Dendritic cell treated with granulocyte-macrophage colony-stimulating factor and Interleukin-4, amounts not matched to agents 40 ng/mL and 50 ng/mL, for 4 days (primary cell): ENCODE measurements at regions not wholly inside any gene's neighbourhood (a gene's known extent, or its start where the extent isn't known, plus 50 kb on each side); places are given as distances from the start of the nearest gene placed in this dataset.

ENCODE experiments used
- H3K27ac Mint-ChIP-seq: one replicate; pipeline ENCODE4 v1.8.0; 2022; ENCODE audit warnings: mild to moderate bottlenecking, mixed read lengths
- H3K27me3 Mint-ChIP-seq: one replicate; pipeline ENCODE4 v1.8.0; 2022; ENCODE audit warnings: mild to moderate bottlenecking, mixed read lengths
- H3K36me3 Mint-ChIP-seq: one replicate; pipeline ENCODE4 v1.8.0; 2022; ENCODE audit warnings: low read depth, mixed read lengths
- H3K4me1 Mint-ChIP-seq: one replicate; pipeline ENCODE4 v1.8.0; 2022; ENCODE audit warnings: low read depth, mixed read lengths
- H3K4me3 Mint-ChIP-seq: one replicate; pipeline ENCODE4 v1.8.0; 2022; ENCODE audit warnings: mild to moderate bottlenecking, moderate library complexity, mixed read lengths
- H3K9me3 Mint-ChIP-seq: one replicate; pipeline ENCODE4 v1.8.0; 2022; ENCODE audit warnings: mixed read lengths
- intact Hi-C: fragments of 100-400 bp; cut with micrococcal nuclease; formaldehyde crosslinking; loops from one replicate; pipeline ENCODE4 v1.15.0; 2022

DNA sequence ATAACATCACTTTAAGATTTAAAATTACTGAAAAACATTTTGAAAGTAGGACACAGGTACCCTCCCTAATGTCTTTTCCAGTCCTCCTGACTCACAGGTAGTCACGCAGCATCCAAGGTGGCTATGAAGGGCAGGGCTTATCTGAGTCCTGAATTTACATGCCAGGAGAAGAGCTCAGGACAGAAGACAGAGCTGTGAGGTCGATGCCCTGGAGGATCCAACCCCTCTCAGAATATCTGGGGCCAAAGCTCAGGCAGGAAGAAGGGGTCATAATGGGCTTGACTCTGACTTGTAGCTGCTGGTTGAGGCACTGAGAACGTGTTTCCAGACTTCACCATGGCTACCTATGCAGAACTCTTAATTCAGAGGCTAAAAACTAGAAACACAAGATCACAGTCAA is 177.5 kb downstream of the AASDH start:
- Mint-ChIP-seq H3K9me3 (peaks cover 12% of the 10 kb centered on the region), H3K27me3 (no peaks in the 10 kb centered on the region), H3K4me3 (no peak overlapping the region), H3K27ac (no peak overlapping the region), H3K36me3 (no peaks in the 10 kb centered on the region), H3K4me1 (no peaks in the 10 kb centered on the region)
- intact Hi-C loops, result no loop called here

DNA sequence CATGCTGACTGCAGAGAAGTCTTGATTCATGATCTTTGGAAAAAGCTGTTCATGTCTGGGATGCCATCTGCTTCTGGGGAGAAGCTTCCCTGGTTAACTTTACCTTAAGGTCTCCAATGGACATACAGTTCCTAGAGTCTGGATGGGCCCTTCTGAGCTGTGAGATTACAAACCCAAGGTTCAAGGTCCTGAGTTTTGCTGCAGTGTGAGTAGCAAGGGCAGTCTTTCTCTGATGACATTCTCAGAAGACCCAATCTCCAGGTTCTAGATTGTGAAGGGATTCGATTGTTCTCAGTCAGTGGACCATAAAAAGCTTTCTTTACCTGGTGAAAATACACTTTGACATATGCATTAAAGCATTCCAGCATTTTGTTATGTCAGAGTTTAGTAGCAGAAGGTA is 179.2 kb downstream of the AASDH start:
- intact Hi-C loops, result no loop called here

DNA sequence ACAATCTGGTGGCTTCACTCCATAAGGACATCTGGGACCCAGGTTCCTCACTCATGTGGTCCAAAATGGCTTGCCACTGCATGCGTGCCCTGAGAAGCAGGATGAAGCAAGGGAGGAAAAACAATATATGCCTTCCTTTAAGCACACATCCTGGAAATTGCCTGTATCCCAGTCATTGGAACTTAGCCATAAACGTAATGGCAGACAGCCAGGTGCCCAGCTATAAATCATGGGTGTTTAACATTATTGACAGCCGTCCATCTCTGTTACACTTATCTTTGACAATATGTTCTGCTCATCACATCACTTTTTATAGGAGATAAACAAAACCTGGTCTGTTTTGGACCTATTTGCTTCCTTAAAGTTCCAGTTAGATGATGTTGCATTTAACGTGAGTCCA is 181.0 kb downstream of the AASDH start:
- no peak overlapping the region for H3K4me3 Mint-ChIP-seq
- no peaks in the 10 kb centered on the region for H3K36me3 Mint-ChIP-seq
- peaks cover 4% of the 10 kb centered on the region for H3K9me3 Mint-ChIP-seq
- H3K4me1 Mint-ChIP-seq, result no peaks in the 10 kb centered on the region
- H3K27me3 Mint-ChIP-seq, result no peaks in the 10 kb centered on the region
- no peak overlapping the region for H3K27ac Mint-ChIP-seq
- intact Hi-C loops, result no loop called here

More for the DNA sequence above, 179.2 kb downstream of the AASDH start:
- no peaks in the 10 kb centered on the region for H3K27me3 Mint-ChIP-seq
- no peaks in the 10 kb centered on the region for H3K4me1 Mint-ChIP-seq
- H3K9me3 Mint-ChIP-seq, result peaks cover 12% of the 10 kb centered on the region
- H3K36me3 Mint-ChIP-seq, result no peaks in the 10 kb centered on the region
- H3K4me3 Mint-ChIP-seq, result no peak overlapping the region
- H3K27ac Mint-ChIP-seq, result no peak overlapping the region

DNA sequence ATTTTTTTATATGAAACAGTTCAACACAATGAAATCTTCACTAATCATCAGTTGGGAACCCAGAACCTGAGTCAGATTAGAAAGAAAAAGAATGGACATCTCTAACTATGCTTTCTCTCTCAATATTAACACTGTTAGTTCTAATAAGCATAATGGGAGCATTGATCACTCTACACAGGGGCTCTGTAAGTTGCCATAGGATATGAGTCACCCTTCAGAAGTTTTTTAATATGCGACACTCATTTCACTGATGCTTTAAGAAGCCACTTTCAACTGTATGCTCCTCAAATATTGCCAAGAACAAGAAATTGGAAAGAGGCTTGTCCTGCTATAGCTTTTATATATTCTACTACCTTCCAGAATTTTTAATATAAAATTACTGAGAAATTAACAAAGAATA is 187.0 kb downstream of the AASDH start:
- Mint-ChIP-seq H3K27ac (no peak overlapping the region), H3K27me3 (no peaks in the 10 kb centered on the region), H3K4me1 (no peaks in the 10 kb centered on the region), H3K36me3 (no peaks in the 10 kb centered on the region), H3K9me3 (no peaks in the 10 kb centered on the region), H3K4me3 (no peak overlapping the region)
- intact Hi-C loops, result no loop called here

DNA sequence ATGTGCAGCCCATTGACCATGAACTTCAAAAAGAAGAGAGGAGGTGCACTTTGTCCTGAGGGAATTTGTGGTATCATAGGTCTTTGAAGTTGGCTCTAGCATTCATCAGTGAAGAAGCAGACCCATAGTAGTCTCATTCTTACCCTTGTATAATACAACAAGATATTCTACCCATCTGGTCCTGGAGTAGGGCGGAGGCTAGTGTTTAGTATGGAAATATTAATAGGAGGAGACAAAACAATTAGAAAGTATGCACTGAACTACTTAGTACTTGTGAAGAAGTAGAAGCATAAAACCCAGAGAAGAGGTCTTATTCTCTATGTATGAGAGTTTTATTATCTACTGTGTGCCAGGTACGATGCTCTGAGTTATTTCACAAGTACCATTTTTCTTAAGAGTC is 189.0 kb downstream of the AASDH start:
- H3K27ac Mint-ChIP-seq, result no peak overlapping the region
- H3K36me3 Mint-ChIP-seq, result no peaks in the 10 kb centered on the region
- no peaks in the 10 kb centered on the region for H3K27me3 Mint-ChIP-seq
- no peaks in the 10 kb centered on the region for H3K4me1 Mint-ChIP-seq
- no peak overlapping the region for H3K4me3 Mint-ChIP-seq
- intact Hi-C loops, result no loop called here
- H3K9me3 Mint-ChIP-seq, result no peaks in the 10 kb centered on the region

DNA sequence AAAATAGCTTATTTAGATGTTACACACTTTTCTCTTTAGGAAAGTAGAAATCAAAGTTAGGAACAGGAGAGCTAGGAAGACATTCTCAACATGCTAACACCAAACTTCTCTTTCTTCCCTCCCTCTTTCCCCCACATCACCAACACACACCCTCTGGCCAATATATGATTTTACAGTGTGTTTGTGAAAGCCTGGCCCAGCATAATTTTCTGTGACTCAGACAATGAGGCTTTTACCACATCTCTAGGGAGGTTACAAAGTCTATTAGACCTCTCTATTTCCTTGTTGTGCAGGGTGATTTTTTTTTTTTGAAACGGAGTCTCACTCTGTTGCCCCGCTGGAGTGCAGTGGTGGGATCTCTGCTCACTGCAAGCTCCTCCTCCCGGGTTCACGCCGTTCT is 189.9 kb downstream of the AASDH start:
- Mint-ChIP-seq H3K27ac (no peak overlapping the region), H3K9me3 (no peaks in the 10 kb centered on the region), H3K4me3 (no peak overlapping the region), H3K36me3 (no peaks in the 10 kb centered on the region), H3K27me3 (no peaks in the 10 kb centered on the region), H3K4me1 (no peaks in the 10 kb centered on the region)
- intact Hi-C loops, result no loop called here

DNA sequence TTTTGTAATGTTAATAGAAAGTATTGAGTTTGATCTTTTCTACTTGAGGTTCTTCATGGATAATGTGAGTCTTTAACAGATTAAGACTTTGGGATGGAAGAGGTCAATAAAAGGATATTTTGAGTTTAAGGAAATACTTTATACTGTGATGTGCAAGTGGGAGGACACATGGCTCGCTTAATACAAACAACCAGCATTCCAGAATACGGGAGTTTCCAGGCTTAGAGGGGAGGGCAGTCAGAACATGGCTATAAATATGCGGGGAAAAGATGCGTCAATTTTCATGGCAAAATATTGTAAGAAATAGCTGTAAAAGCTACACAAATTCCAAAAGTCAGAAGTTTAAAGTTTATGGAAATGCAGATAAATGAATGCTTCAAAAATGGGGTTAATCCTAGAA is 192.3 kb downstream of the AASDH start:
- H3K4me1 Mint-ChIP-seq, result no peaks in the 10 kb centered on the region
- no peak overlapping the region for H3K27ac Mint-ChIP-seq
- no peak overlapping the region for H3K4me3 Mint-ChIP-seq
- H3K9me3 Mint-ChIP-seq, result no peaks in the 10 kb centered on the region
- no peaks in the 10 kb centered on the region for H3K27me3 Mint-ChIP-seq
- intact Hi-C loops, result no loop called here
- no peaks in the 10 kb centered on the region for H3K36me3 Mint-ChIP-seq

DNA sequence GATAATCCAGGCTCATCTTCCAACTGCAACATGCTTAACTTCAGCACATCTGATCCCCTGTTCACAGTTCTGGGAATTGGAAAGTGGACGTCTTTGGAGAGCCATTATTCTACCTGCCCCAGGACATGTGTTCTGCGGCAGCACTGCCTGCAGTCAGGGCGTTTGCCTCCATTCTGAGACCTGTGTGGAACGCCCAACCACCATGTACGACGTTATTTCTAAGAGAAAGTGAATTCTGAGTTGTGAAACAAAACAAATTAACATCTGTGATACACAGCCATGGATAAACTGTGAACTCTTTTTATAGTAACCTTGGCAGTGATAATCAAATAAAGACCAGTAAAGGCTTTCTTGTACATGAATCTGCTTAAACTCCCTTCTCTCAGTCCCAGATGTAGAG is 195.8 kb downstream of the AASDH start:
- Mint-ChIP-seq H3K9me3 (no peaks in the 10 kb centered on the region), H3K27ac (no peak overlapping the region), H3K27me3 (no peaks in the 10 kb centered on the region), H3K4me1 (no peaks in the 10 kb centered on the region), H3K4me3 (no peak overlapping the region), H3K36me3 (no peaks in the 10 kb centered on the region)
- intact Hi-C loops, result no loop called here

DNA sequence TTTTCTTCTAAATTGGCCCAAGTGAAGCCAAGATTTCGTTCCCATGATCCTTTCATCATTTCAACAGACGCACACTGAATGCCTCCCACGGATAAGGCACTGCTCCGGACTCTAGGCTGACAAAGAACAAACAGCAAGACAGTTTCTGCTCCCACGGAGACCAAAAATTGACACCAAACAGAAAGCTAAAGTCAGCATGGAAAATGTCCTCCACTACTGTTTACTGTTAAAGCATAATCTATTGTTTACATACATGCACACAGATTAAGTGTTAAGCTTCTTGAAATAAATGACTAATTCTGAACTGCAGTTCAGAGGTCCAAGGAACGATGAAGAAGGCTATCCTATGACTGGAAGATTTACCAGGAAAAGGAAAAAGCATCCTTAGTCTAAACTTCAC is 199.6 kb downstream of the AASDH start:
- Mint-ChIP-seq H3K27ac (no peak overlapping the region), H3K27me3 (no peaks in the 10 kb centered on the region), H3K36me3 (no peaks in the 10 kb centered on the region), H3K4me1 (peaks cover 11% of the 10 kb centered on the region), H3K4me3 (no peak overlapping the region), H3K9me3 (no peaks in the 10 kb centered on the region)
- intact Hi-C loops, result no loop called here

DNA sequence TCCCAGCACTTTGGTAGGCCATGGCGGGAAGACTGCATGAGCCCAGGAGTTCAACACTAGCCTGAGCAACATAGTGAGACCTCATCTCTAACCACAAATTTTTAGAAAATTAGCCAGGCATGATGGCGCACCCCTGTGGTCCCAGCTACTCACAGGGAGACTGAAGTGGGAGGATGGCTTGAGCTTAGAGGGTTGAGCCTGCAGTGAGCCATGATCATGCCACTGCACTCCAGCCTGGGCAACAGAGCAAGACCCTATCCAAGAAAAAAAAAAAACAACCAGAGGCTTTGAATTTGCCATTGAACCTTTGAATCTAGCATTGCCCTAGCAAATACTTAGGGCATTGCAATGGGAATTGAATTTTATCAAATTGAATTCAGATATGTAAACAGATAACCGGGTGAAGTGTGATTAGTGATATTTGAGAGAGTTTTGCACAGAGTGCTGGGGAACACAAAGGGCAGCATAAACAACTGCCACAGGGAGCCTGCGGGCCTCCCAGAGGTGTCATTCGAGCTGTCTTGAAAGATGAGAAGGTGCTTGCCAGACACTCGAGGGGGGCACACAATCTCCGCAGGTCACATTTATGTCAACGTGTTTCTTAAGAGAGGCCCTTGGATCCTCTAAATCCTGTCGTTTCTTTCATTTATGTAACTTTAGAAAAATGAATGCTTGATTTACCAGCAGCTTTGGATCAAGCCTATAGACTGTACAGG is 200.3 kb downstream of the AASDH start:
- H3K4me1 Mint-ChIP-seq, result peaks cover 18% of the 10 kb centered on the region
- H3K27me3 Mint-ChIP-seq, result no peaks in the 10 kb centered on the region
- no peaks in the 10 kb centered on the region for H3K9me3 Mint-ChIP-seq
- H3K4me3 Mint-ChIP-seq, result no peak overlapping the region
- intact Hi-C loops, result no loop called here
- H3K27ac Mint-ChIP-seq, result no peak overlapping the region
- no peaks in the 10 kb centered on the region for H3K36me3 Mint-ChIP-seq

DNA sequence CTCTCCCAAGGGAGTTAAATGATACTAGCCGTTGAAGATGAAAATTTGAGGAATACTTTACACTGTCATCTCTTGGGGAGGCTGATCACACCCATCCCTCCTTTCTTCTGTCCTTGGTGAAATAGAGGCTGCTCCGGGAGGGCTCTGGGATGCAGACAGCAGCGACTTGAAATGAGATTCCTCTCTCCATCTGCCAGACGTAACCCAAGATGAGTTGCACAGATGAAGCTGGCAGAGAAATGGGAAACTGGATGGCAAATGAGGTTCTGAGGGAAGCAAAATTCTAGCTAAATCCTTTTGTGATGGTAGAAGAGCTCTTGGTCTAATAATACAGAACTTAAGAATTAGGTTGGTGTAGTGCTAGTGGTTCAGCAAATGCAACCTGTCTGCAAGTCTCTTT is 201.4 kb downstream of the AASDH start:
- intact Hi-C loops, result no loop called here
- Mint-ChIP-seq H3K27me3 (no peaks in the 10 kb centered on the region), H3K36me3 (no peaks in the 10 kb centered on the region), H3K27ac (no peak overlapping the region), H3K9me3 (no peaks in the 10 kb centered on the region), H3K4me1 (peaks cover 28% of the 10 kb centered on the region), H3K4me3 (no peak overlapping the region)

DNA sequence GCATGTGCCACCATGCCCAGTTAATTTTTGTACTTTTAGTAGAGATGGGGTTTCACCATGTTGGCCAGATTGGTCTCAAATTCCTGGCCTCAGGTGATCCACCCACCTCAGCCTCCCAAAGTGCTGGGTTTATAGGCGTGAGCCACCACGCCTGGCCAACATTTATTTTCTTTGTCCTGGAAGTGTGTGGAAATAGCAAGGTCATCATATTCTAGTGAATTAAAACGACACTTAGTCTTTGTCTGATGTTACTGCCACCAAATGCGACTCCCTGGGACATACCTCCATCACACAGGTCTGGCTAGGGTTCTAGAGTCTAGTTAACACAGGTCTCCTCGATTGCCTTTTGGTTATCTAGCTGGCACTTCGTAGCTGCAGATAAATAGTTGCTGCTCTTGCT is 203.1 kb downstream of the AASDH start:
- no peaks in the 10 kb centered on the region for H3K9me3 Mint-ChIP-seq
- no peaks in the 10 kb centered on the region for H3K27me3 Mint-ChIP-seq
- no peak overlapping the region for H3K4me3 Mint-ChIP-seq
- H3K36me3 Mint-ChIP-seq, result no peaks in the 10 kb centered on the region
- H3K4me1 Mint-ChIP-seq, result peaks cover 31% of the 10 kb centered on the region
- peak overlapping the region; percentile 69 for H3K27ac Mint-ChIP-seq
- intact Hi-C loops, result no loop called here

DNA sequence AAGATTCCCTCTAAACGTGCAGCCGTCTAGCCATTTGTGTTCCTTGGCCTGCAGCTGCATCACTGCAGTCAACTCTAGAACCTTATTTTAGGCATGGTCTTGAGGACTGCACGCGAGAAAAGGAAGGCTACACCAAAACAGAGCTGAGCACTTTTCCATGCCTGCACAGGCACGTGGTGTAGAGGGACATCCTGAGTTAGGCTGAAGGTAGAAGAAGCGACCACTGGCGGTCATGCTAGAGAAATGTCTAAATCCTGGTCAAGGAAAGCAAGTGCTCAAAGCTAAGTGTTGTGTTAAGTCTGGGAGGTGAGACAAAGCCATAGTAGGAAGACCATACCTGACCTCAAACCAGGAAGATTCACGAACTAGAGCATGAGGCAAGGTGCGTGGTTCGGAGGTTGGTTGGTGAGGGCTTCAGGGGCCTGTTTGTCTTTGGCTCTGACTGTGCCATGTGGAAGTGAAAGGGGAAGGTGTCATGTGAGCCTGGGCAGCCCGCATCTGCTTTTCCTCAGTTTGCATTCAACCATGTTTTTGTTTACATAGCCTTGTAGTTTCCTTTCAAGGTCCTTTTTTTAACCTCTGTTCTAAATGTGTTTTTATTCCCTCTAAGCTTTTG is 203.8 kb downstream of the AASDH start:
- H3K27ac Mint-ChIP-seq, result peak overlapping the region; percentile 69
- H3K9me3 Mint-ChIP-seq, result no peaks in the 10 kb centered on the region
- no peak overlapping the region for H3K4me3 Mint-ChIP-seq
- no peaks in the 10 kb centered on the region for H3K27me3 Mint-ChIP-seq
- no peaks in the 10 kb centered on the region for H3K36me3 Mint-ChIP-seq
- peaks cover 31% of the 10 kb centered on the region for H3K4me1 Mint-ChIP-seq
- intact Hi-C loops, result no loop called here

DNA sequence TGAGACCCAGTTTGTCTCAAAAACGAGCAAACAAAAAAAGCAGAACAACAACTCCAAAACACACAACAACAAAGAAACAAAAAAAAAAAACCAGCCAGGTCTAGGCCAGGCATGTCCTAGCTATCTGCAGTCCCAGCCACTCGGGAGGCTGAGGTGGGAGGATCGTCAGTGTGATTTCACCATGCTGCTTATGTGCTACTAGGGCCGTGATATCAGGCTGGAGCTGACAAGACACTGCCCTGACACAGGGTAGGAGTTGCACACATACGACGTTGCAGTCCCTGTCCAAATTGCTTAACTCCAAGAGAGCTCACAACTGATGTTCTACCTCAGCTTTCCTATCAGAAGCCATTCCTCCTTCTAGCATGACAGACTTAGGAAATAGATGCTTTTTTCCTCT is 204.9 kb downstream of the AASDH start:
- intact Hi-C loops, result no loop called here
- Mint-ChIP-seq H3K36me3 (no peaks in the 10 kb centered on the region), H3K27ac (no peak overlapping the region), H3K4me3 (no peak overlapping the region), H3K4me1 (peaks cover 31% of the 10 kb centered on the region), H3K9me3 (peaks cover 3% of the 10 kb centered on the region), H3K27me3 (no peaks in the 10 kb centered on the region)
